Mesendoderm (in vitro differentiated cells): ENCODE measurements at regions not wholly inside any gene's neighbourhood (a gene's known extent, or its start where the extent isn't known, plus 50 kb on each side); places are given as distances from the start of the nearest gene placed in this dataset.

Source experiments
- DNase-seq: peaks from one replicate; pipeline ENCODE4 v3.0.0; 2013
- H2AK5ac ChIP-seq: 2 replicates; pipeline ENCODE4 v1.6.1; 2013; ENCODE audit warnings: low read length, inconsistent platforms
- H2BK120ac ChIP-seq: 2 replicates; pipeline ENCODE4 v1.6.1; 2013; ENCODE audit warnings: low read depth, mild to moderate bottlenecking, low read length, moderate library complexity, mixed read lengths
- H2BK15ac ChIP-seq: replicated peaks from 2 replicates; pipeline ENCODE4 v1.6.1; 2013; ENCODE audit warnings: low read depth, mild to moderate bottlenecking, moderate library complexity
- H2BK5ac ChIP-seq: 2 replicates; pipeline ENCODE4 v1.6.1; 2013; ENCODE audit warnings: low read length, inconsistent platforms
- H3K18ac ChIP-seq: 2 replicates; pipeline ENCODE4 v1.6.1; 2013; ENCODE audit warnings: mild to moderate bottlenecking, low read length, mixed read lengths
- H3K23ac ChIP-seq: one replicate; pipeline ENCODE4 v1.6.1; 2013; ENCODE audit warnings: low read length
- H3K27ac ChIP-seq: 2 replicates; pipeline ENCODE4 v1.5.1; 2013; ENCODE audit warnings: low read depth, mild to moderate bottlenecking, inconsistent platforms, low read length, moderate library complexity
- H3K27me3 ChIP-seq: 2 replicates; pipeline ENCODE4 v1.6.1; 2013; ENCODE audit warnings: low read length, control low read depth, mild to moderate bottlenecking, inconsistent platforms; ENCODE audit not compliant: insufficient read depth, poor library complexity
- H3K36me3 ChIP-seq: 2 replicates; pipeline ENCODE4 v1.6.1; 2013; ENCODE audit warnings: low read length, inconsistent platforms; ENCODE audit not compliant: control insufficient read depth, insufficient read depth
- H3K4ac ChIP-seq: one replicate; pipeline ENCODE4 v1.6.1; 2013; ENCODE audit warnings: low read depth, mild to moderate bottlenecking, low read length, moderate library complexity
- H3K4me1 ChIP-seq: 2 replicates; pipeline ENCODE4 v1.6.1; 2013; ENCODE audit warnings: low read depth, low read length, inconsistent platforms; ENCODE audit not compliant: control insufficient read depth
- H3K4me2 ChIP-seq: 2 replicates; pipeline ENCODE4 v1.6.1; 2013; ENCODE audit warnings: low read length
- H3K4me3 ChIP-seq: 2 replicates; pipeline ENCODE4 v1.5.1; 2013; ENCODE audit warnings: mild to moderate bottlenecking, low read length
- H3K56ac ChIP-seq: one replicate; pipeline ENCODE4 v1.6.1; 2013; ENCODE audit warnings: low read length
- H3K79me1 ChIP-seq: 2 replicates; pipeline ENCODE4 v1.6.1; 2013; ENCODE audit warnings: low read length, inconsistent platforms
- H3K79me2 ChIP-seq: 2 replicates; pipeline ENCODE4 v1.6.1; 2013; ENCODE audit warnings: mild to moderate bottlenecking, low read length; ENCODE audit not compliant: control insufficient read depth, insufficient read depth
- H3K9ac ChIP-seq: 2 replicates; pipeline ENCODE4 v1.6.1; 2013; ENCODE audit warnings: low read length, inconsistent platforms
- H4K5ac ChIP-seq: one replicate; pipeline ENCODE4 v1.6.1; 2013; ENCODE audit warnings: low read length
- H4K8ac ChIP-seq: one replicate; pipeline ENCODE4 v1.6.1; 2013; ENCODE audit warnings: low read depth, mild to moderate bottlenecking, control low read depth, low read length, moderate library complexity
- WGBS: extraction: QIAGEN DNeasy Blood & Tissue Kit; methylation state at CpG from one replicate; pipeline ENCODE4 v1.1.7; 2013; ENCODE audit warnings: low lambda C conversion rate, missing lambda C conversion rate; ENCODE audit not compliant: insufficient coverage; ENCODE audit errors: extremely low coverage; 5-methylcytosine and 5-hydroxymethylcytosine counted together

- Histone ChIP-seq H4K8ac (no peak overlapping the region), H3K56ac (no peak overlapping the region), H3K79me2 (no peaks in the 10 kb centered on the region), H4K5ac (no peak overlapping the region), H3K9ac (no peak overlapping the region), H3K4me1 (no peaks in the 10 kb centered on the region), H3K79me1 (no peaks in the 10 kb centered on the region), H3K4me2 (no peak overlapping the region), H3K4ac (no peak overlapping the region), H3K36me3 (no peaks in the 10 kb centered on the region), H3K23ac (no peak overlapping the region), H2BK15ac (no peak overlapping the region), H2AK5ac (no peak overlapping the region), H3K4me3 (no peak overlapping the region), H2BK5ac (no peak overlapping the region), H3K27ac (no peak overlapping the region), H3K27me3 (no peaks in the 10 kb centered on the region), H3K18ac (no peak overlapping the region), H2BK120ac (no peak overlapping the region)
- DNase-seq, result no peak
These were observed 131.9 kb downstream of the TFPI2 start for GRCh38 chr7:93758631-93759030.

GRCh38 chr7:93757426-93757825, 133.1 kb downstream of the TFPI2 start:
- H3K18ac ChIP-seq, result no peak overlapping the region

GRCh38 chr7:93756890-93757289, 133.7 kb downstream of the TFPI2 start:
- Histone ChIP-seq H3K27me3 (no peaks in the 10 kb centered on the region), H4K8ac (no peak overlapping the region), H3K9ac (no peak overlapping the region), H3K4me2 (no peak overlapping the region), H2BK15ac (no peak overlapping the region), H3K23ac (no peak overlapping the region), H3K79me1 (no peaks in the 10 kb centered on the region), H3K4me3 (no peak overlapping the region), H3K4ac (no peak overlapping the region), H3K56ac (no peak overlapping the region), H3K36me3 (no peaks in the 10 kb centered on the region), H3K79me2 (no peaks in the 10 kb centered on the region), H3K4me1 (no peaks in the 10 kb centered on the region), H3K18ac (no peak overlapping the region), H2BK5ac (no peak overlapping the region), H2AK5ac (no peak overlapping the region), H4K5ac (no peak overlapping the region), H2BK120ac (no peak overlapping the region), H3K27ac (no peak overlapping the region)
- DNase-seq, result no peak
- WGBS, result no CpG with 5 or more reads among the region's 2 CpGs

More at GRCh38 chr7:93757426-93757825, 133.1 kb downstream of the TFPI2 start:
- Histone ChIP-seq H3K23ac (no peak overlapping the region), H3K56ac (no peak overlapping the region), H3K4me1 (no peaks in the 10 kb centered on the region), H3K4me2 (no peak overlapping the region), H2AK5ac (no peak overlapping the region), H3K4me3 (no peak overlapping the region), H3K79me1 (no peaks in the 10 kb centered on the region), H2BK5ac (no peak overlapping the region), H2BK15ac (no peak overlapping the region), H3K27me3 (no peaks in the 10 kb centered on the region), H3K36me3 (no peaks in the 10 kb centered on the region), H4K5ac (no peak overlapping the region), H3K79me2 (no peaks in the 10 kb centered on the region), H3K27ac (no peak overlapping the region), H4K8ac (no peak overlapping the region), H3K4ac (no peak overlapping the region), H2BK120ac (no peak overlapping the region), H3K9ac (no peak overlapping the region)
- no CpG with 5 or more reads among the region's 2 CpGs for WGBS
- no peak for DNase-seq

GRCh38 chr7:93751421-93751820, 139.1 kb downstream of the TFPI2 start:
- WGBS, result no CpG with 5 or more reads among the region's 1 CpG

GRCh38 chr7:93750986-93751385, 139.6 kb downstream of the TFPI2 start:
- H4K5ac ChIP-seq, result no peak overlapping the region
- H3K27me3 ChIP-seq, result no peaks in the 10 kb centered on the region
- H2BK5ac ChIP-seq, result no peak overlapping the region

More at GRCh38 chr7:93751421-93751820, 139.1 kb downstream of the TFPI2 start:
- H3K56ac ChIP-seq, result no peak overlapping the region
- no peak overlapping the region for H4K8ac ChIP-seq
- H2AK5ac ChIP-seq, result no peak overlapping the region
- H2BK15ac ChIP-seq, result no peak overlapping the region
- H3K79me1 ChIP-seq, result no peaks in the 10 kb centered on the region
- H3K4me2 ChIP-seq, result no peak overlapping the region
- no peaks in the 10 kb centered on the region for H3K79me2 ChIP-seq
- no peak overlapping the region for H2BK5ac ChIP-seq
- H3K27me3 ChIP-seq, result no peaks in the 10 kb centered on the region
- H3K36me3 ChIP-seq, result no peaks in the 10 kb centered on the region
- no peak overlapping the region for H3K4ac ChIP-seq
- no peaks in the 10 kb centered on the region for H3K4me1 ChIP-seq
- peak; percentile 4 for DNase-seq
- H3K27ac ChIP-seq, result no peak overlapping the region
- H4K5ac ChIP-seq, result no peak overlapping the region
- H3K4me3 ChIP-seq, result no peak overlapping the region
- H3K23ac ChIP-seq, result no peak overlapping the region
- no peak overlapping the region for H3K9ac ChIP-seq
- no peak overlapping the region for H3K18ac ChIP-seq
- H2BK120ac ChIP-seq, result no peak overlapping the region

GRCh38 chr7:93747019-93747418, 143.5 kb downstream of the TFPI2 start:
- H3K4me2 ChIP-seq, result no peak overlapping the region
- WGBS, result 100% methylated on average over 2 of the region's 3 CpGs
- H2AK5ac ChIP-seq, result no peak overlapping the region
- no peak overlapping the region for H4K5ac ChIP-seq
- no peak overlapping the region for H3K4ac ChIP-seq
- no peak overlapping the region for H3K9ac ChIP-seq
- no peaks in the 10 kb centered on the region for H3K79me1 ChIP-seq
- H3K27me3 ChIP-seq, result no peaks in the 10 kb centered on the region
- no peaks in the 10 kb centered on the region for H3K4me1 ChIP-seq
- H3K27ac ChIP-seq, result no peak overlapping the region
- H3K4me3 ChIP-seq, result no peak overlapping the region
- DNase-seq, result no peak
- H3K18ac ChIP-seq, result no peak overlapping the region
- H2BK5ac ChIP-seq, result no peak overlapping the region
- H3K56ac ChIP-seq, result no peak overlapping the region
- H2BK120ac ChIP-seq, result no peak overlapping the region
- H3K79me2 ChIP-seq, result no peaks in the 10 kb centered on the region
- no peaks in the 10 kb centered on the region for H3K36me3 ChIP-seq
- no peak overlapping the region for H3K23ac ChIP-seq
- H4K8ac ChIP-seq, result no peak overlapping the region
- H2BK15ac ChIP-seq, result no peak overlapping the region

More at GRCh38 chr7:93750986-93751385, 139.6 kb downstream of the TFPI2 start:
- H2BK120ac ChIP-seq, result no peak overlapping the region
- H3K36me3 ChIP-seq, result no peaks in the 10 kb centered on the region
- WGBS, result no CpG with 5 or more reads among the region's 1 CpG
- no peaks in the 10 kb centered on the region for H3K79me2 ChIP-seq
- H4K8ac ChIP-seq, result no peak overlapping the region
- no peak overlapping the region for H3K4ac ChIP-seq
- no peaks in the 10 kb centered on the region for H3K79me1 ChIP-seq
- H3K4me1 ChIP-seq, result no peaks in the 10 kb centered on the region
- no peak for DNase-seq
- H3K18ac ChIP-seq, result no peak overlapping the region
- no peak overlapping the region for H3K56ac ChIP-seq
- H3K9ac ChIP-seq, result no peak overlapping the region
- H2AK5ac ChIP-seq, result no peak overlapping the region
- H3K4me2 ChIP-seq, result no peak overlapping the region
- no peak overlapping the region for H3K27ac ChIP-seq
- no peak overlapping the region for H3K23ac ChIP-seq
- no peak overlapping the region for H3K4me3 ChIP-seq
- H2BK15ac ChIP-seq, result no peak overlapping the region
